Glutamatergic neuron (in vitro differentiated cells): ENCODE measurements at regions not wholly inside any gene's neighbourhood (a gene's known extent, or its start where the extent isn't known, plus 50 kb on each side); places are given as distances from the start of the nearest gene placed in this dataset.
"Not testable (repeated sequence)": the region's sequence is repeated elsewhere in the genome, so short reads cannot be mapped to it uniquely, and the experiment has no call there.

Experiments used
- DNase-seq: peaks from one replicate; pipeline ENCODE4 v3.0.0; 2022
- H3K27ac Mint-ChIP-seq: one replicate; pipeline ENCODE4 v1.8.0; 2020; ENCODE audit warnings: mild to moderate bottlenecking, mixed read lengths, inconsistent platforms; ENCODE audit not compliant: unreplicated experiment
- H3K27me3 Mint-ChIP-seq: one replicate; pipeline ENCODE4 v1.8.0; 2020; ENCODE audit warnings: mild to moderate bottlenecking, moderate library complexity, mixed read lengths, inconsistent platforms; ENCODE audit not compliant: unreplicated experiment
- H3K36me3 Mint-ChIP-seq: one replicate; pipeline ENCODE4 v1.8.0; 2020; ENCODE audit warnings: mild to moderate bottlenecking, mixed read lengths, inconsistent platforms; ENCODE audit not compliant: unreplicated experiment
- H3K4me1 Mint-ChIP-seq: one replicate; pipeline ENCODE4 v1.8.0; 2020; ENCODE audit warnings: mild to moderate bottlenecking, low read depth, mixed read lengths, inconsistent platforms; ENCODE audit not compliant: unreplicated experiment
- H3K4me3 Mint-ChIP-seq: one replicate; pipeline ENCODE4 v1.8.0; 2020; ENCODE audit warnings: mild to moderate bottlenecking, mixed read lengths, inconsistent platforms; ENCODE audit not compliant: unreplicated experiment
- H3K9me3 Mint-ChIP-seq: one replicate; pipeline ENCODE4 v1.8.0; 2020; ENCODE audit warnings: mild to moderate bottlenecking, moderate library complexity, mixed read lengths, inconsistent platforms; ENCODE audit not compliant: unreplicated experiment
- CTCF ChIP-seq: fragments of 200-600 bp; sonication (generic); IDR thresholded peaks from one replicate; pipeline ENCODE4 v1.5.0; 2021; ENCODE audit not compliant: partially characterized antibody, unreplicated experiment

- Mint-ChIP-seq H3K27me3 (no peaks in the 10 kb centered on the region), H3K4me1 (peaks cover 2% of the 10 kb centered on the region), H3K9me3 (no peaks in the 10 kb centered on the region), H3K4me3 (no peak overlapping the region), H3K36me3 (no peaks in the 10 kb centered on the region), H3K27ac (no peak overlapping the region)
- TF ChIP-seq CTCF: no peak
- DNase-seq: no peak
Observed at GRCh38 chr4:181018913-181019312, 1224.3 kb upstream of the TENM3 start.

GRCh38 chr4:181020456-181020855, 1222.7 kb upstream of the TENM3 start:
- no peak overlapping the region for H3K27ac Mint-ChIP-seq
- peaks cover 2% of the 10 kb centered on the region for H3K4me1 Mint-ChIP-seq
- no peaks in the 10 kb centered on the region for H3K36me3 Mint-ChIP-seq
- H3K9me3 Mint-ChIP-seq: peaks cover 2% of the 10 kb centered on the region
- no peak overlapping the region for H3K4me3 Mint-ChIP-seq
- TF ChIP-seq CTCF: no peak
- no peak for DNase-seq
- no peaks in the 10 kb centered on the region for H3K27me3 Mint-ChIP-seq

- Mint-ChIP-seq H3K9me3 (peaks cover 2% of the 10 kb centered on the region), H3K4me3 (no peak overlapping the region), H3K27ac (no peak overlapping the region), H3K36me3 (no peaks in the 10 kb centered on the region), H3K4me1 (peaks cover 2% of the 10 kb centered on the region), H3K27me3 (no peaks in the 10 kb centered on the region)
- TF ChIP-seq CTCF: no peak
- no peak for DNase-seq
Observed at GRCh38 chr4:181021213-181021612, 1222.0 kb upstream of the TENM3 start.

- H3K27me3 Mint-ChIP-seq, H3K36me3 Mint-ChIP-seq, H3K4me3 Mint-ChIP-seq, H3K4me1 Mint-ChIP-seq, H3K9me3 Mint-ChIP-seq, DNase-seq, H3K27ac Mint-ChIP-seq: not testable (repeated sequence)
Observed at GRCh38 chr4:181030135-181030921, 1212.9 kb upstream of the TENM3 start.

GRCh38 chr4:181030961-181031360, 1212.2 kb upstream of the TENM3 start:
- H3K27me3 Mint-ChIP-seq: no peaks in the 10 kb centered on the region
- TF ChIP-seq CTCF: no peak
- no peak overlapping the region for H3K27ac Mint-ChIP-seq
- no peaks in the 10 kb centered on the region for H3K9me3 Mint-ChIP-seq
- no peak overlapping the region for H3K4me3 Mint-ChIP-seq
- DNase-seq: no peak
- no peaks in the 10 kb centered on the region for H3K4me1 Mint-ChIP-seq
- H3K36me3 Mint-ChIP-seq: peaks cover 5% of the 10 kb centered on the region
